CD4-positive, alpha-beta T cell treated with Interleukin-4 for 1 hour (primary cell): ENCODE measurements at regions not wholly inside any gene's neighbourhood (a gene's known extent, or its start where the extent isn't known, plus 50 kb on each side); places are given as distances from the start of the nearest gene placed in this dataset.

Experiments used
- DNase-seq, 2 donors: peaks; one replicate each; pipeline ENCODE4 v3.0.0-alpha.2; 2020 to 2022

- no peak for DNase-seq
Measured at GRCh38 chr15:93214106-93214505, 125.1 kb upstream of the RGMA start.

- no peak for DNase-seq
Measured at GRCh38 chr15:93213281-93213680, 124.3 kb upstream of the RGMA start.

- no peak for DNase-seq
Measured at GRCh38 chr15:93212578-93212977, 123.6 kb upstream of the RGMA start.

- DNase-seq: no peak
Measured at GRCh38 chr15:93210995-93211394, 122.0 kb upstream of the RGMA start.

GRCh38 chr15:93209690-93210445 is 120.9 kb upstream of the RGMA start:
- no peak for DNase-seq

- DNase-seq: no peak
Measured at GRCh38 chr15:93206893-93207292, 117.9 kb upstream of the RGMA start.

GRCh38 chr15:93205413-93205812 is 116.4 kb upstream of the RGMA start:
- no peak for DNase-seq

- no peak for DNase-seq
Measured at GRCh38 chr15:93203036-93203435, 114.0 kb upstream of the RGMA start.

- no peak for DNase-seq
Measured at GRCh38 chr15:93202405-93202804, 113.4 kb upstream of the RGMA start.

- DNase-seq: no peak
Measured at GRCh38 chr15:93201940-93202339, 112.9 kb upstream of the RGMA start.

GRCh38 chr15:93200837-93201226 is 111.8 kb upstream of the RGMA start:
- no peak for DNase-seq

- DNase-seq: no peak
Measured at GRCh38 chr15:93200081-93200836, 111.2 kb upstream of the RGMA start.

- no peak for DNase-seq
Measured at GRCh38 chr15:93196135-93196670, 107.2 kb upstream of the RGMA start.

- DNase-seq: no peak
Measured at GRCh38 chr15:93195109-93195508, 106.1 kb upstream of the RGMA start.

- DNase-seq: no peak
Measured at GRCh38 chr15:93190238-93190637, 101.2 kb upstream of the RGMA start.

- no peak for DNase-seq
Measured at GRCh38 chr15:93189561-93189960, 100.5 kb upstream of the RGMA start.

GRCh38 chr15:93188236-93188635 is 99.2 kb upstream of the RGMA start:
- DNase-seq: no peak

GRCh38 chr15:93185796-93186195 is 96.8 kb upstream of the RGMA start:
- DNase-seq: no peak

- DNase-seq: no peak
Measured at GRCh38 chr15:93182703-93183205, 93.7 kb upstream of the RGMA start.

- no peak for DNase-seq
Measured at GRCh38 chr15:93180656-93181055, 91.6 kb upstream of the RGMA start.

GRCh38 chr15:93180128-93180527 is 91.1 kb upstream of the RGMA start:
- no peak for DNase-seq

- DNase-seq: no peak
Measured at GRCh38 chr15:93179700-93180102, 90.7 kb upstream of the RGMA start.

GRCh38 chr15:93179072-93179471 is 90.1 kb upstream of the RGMA start:
- DNase-seq: peak; percentile 18 to 65

- no peak for DNase-seq
Measured at GRCh38 chr15:93178371-93178770, 89.4 kb upstream of the RGMA start.
